ENCODE measurements at regions not wholly inside any gene's neighbourhood (a gene's known extent, or its start where the extent isn't known, plus 50 kb on each side); places are given as distances from the start of the nearest gene placed in this dataset.

DNA sequence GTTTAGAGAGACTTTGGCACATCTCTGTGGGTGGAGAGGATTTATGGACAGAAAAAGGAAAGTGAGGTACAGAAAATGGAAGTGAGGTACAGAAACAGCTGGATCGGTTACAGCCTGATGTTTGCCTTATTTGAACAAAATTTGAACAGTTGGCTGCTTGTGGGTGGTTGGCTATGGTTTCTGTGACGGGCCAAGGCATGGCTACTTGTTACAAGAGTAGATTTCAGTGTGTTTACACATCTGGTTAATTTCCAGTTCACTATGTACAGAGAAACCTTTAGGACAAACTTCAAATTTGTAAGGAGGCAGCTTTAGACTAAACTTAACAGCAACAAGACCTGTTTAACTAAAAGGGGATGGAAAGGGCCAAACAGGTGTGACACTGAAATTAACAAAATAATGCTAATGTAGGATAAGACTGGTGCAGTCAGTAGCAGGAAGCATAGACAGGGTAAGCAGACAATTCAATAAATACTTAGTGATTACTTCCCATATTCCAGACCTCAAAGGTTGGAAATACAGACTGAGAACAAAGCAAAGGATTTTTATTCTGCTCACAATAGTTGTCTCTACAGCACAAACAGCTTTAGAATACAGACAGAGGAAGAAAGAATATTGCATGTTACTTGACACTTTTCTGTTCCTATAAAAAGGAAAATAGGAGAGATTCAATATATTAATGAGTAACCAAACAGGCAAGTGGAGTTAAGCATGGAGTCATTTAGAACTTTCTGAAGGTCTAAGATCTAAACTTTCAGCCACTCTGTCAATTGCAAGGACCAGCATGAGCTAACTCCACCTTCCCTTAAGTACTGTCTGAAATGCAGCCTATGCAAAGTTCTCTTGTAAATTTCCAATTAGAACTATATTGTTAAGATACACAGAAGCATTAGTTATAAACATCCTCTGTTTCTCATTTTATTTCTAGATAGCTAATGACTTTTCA lies 294.4 kb upstream of the FAT4 start:
- no peak overlapping the region for H3K4me3 ChIP-seq
- H3K27me3 ChIP-seq = no peaks in the 10 kb centered on the region
- peak overlapping the region in 2 of 5 donors; percentile 26 to 58 for H3K27ac ChIP-seq
- peak; percentile 15 to 31 for DNase-seq
- no peaks in the 10 kb centered on the region for H3K36me3 ChIP-seq
- WGBS, 5 donors = 18 to 36% (median 29%) methylated on average over 2 of the region's 2 CpGs
- TF ChIP-seq, protein P1, sequence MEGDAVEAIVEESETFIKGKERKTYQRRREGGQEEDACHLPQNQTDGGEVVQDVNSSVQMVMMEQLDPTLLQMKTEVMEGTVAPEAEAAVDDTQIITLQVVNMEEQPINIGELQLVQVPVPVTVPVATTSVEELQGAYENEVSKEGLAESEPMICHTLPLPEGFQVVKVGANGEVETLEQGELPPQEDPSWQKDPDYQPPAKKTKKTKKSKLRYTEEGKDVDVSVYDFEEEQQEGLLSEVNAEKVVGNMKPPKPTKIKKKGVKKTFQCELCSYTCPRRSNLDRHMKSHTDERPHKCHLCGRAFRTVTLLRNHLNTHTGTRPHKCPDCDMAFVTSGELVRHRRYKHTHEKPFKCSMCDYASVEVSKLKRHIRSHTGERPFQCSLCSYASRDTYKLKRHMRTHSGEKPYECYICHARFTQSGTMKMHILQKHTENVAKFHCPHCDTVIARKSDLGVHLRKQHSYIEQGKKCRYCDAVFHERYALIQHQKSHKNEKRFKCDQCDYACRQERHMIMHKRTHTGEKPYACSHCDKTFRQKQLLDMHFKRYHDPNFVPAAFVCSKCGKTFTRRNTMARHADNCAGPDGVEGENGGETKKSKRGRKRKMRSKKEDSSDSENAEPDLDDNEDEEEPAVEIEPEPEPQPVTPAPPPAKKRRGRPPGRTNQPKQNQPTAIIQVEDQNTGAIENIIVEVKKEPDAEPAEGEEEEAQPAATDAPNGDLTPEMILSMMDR (IDR thresholded peaks at IDR 0.05) = no peak
- no peak for TF ChIP-seq POLR2AphosphoS5 (IDR thresholded peaks at IDR 0.05)
- TF ChIP-seq POLR2A (IDR thresholded peaks at IDR 0.05) = no peak
- no peak for TF ChIP-seq EP300 (IDR thresholded peaks at IDR 0.05)
- no peaks in the 10 kb centered on the region for H3K9me3 ChIP-seq
- intact Hi-C loops (cut with DNase I; ENCODE audit: low total_unique reads) = no loop called here
- peaks cover 0 to 12% (median 5%) of the 10 kb centered on the region in 4 donors for H3K4me1 ChIP-seq

GRCh38 chr4:125016892-125017299 lies 297.9 kb upstream of the FAT4 start:
- Histone ChIP-seq H3K4me3 (no peak overlapping the region), H3K4me1 (peaks cover 0 to 12% (median 5%) of the 10 kb centered on the region in 4 donors), H3K27me3 (no peaks in the 10 kb centered on the region), H3K9me3 (no peaks in the 10 kb centered on the region), H3K27ac (no peak overlapping the region), H3K36me3 (no peaks in the 10 kb centered on the region)
- 72 to 79% (median 75%) methylated on average over 5 of the region's 5 CpGs for WGBS, 5 donors
- DNase-seq = peak in 1 of 2 donors; percentile 70
- no peak for TF ChIP-seq EP300 (IDR thresholded peaks at IDR 0.05)
- TF ChIP-seq POLR2A (IDR thresholded peaks at IDR 0.05) = no peak
- TF ChIP-seq POLR2AphosphoS5 (IDR thresholded peaks at IDR 0.05) = no peak
- TF ChIP-seq, protein P1 (IDR thresholded peaks at IDR 0.05) = no peak
- intact Hi-C loops (cut with DNase I; ENCODE audit: low total_unique reads) = no loop called here

- 78 to 100% (median 86%) methylated on average over 1 of the region's 1 CpG for WGBS, 5 donors
- H3K4me1 ChIP-seq = no peaks in the 10 kb centered on the region
These were observed 300.9 kb upstream of the FAT4 start for GRCh38 chr4:125013891-125014290.

GRCh38 chr4:125011646-125012045 lies 299.1 kb upstream of the ANKRD50 start:
- Histone ChIP-seq H3K4me3 (no peak overlapping the region), H3K27ac (no peak overlapping the region), H3K9me3 (peaks cover 0 to 5% (median 2%) of the 10 kb centered on the region in 4 donors), H3K4me1 (no peaks in the 10 kb centered on the region), H3K27me3 (no peaks in the 10 kb centered on the region), H3K36me3 (no peaks in the 10 kb centered on the region)
- DNase-seq = no peak
- TF ChIP-seq, protein P1 (IDR thresholded peaks at IDR 0.05) = no peak
- TF ChIP-seq EP300 (IDR thresholded peaks at IDR 0.05) = no peak
- TF ChIP-seq POLR2A (IDR thresholded peaks at IDR 0.05) = no peak
- no peak for TF ChIP-seq POLR2AphosphoS5 (IDR thresholded peaks at IDR 0.05)
- WGBS, 5 donors = 79 to 87% (median 83%) methylated on average over 2 of the region's 2 CpGs
- intact Hi-C loops (cut with DNase I; ENCODE audit: low total_unique reads) = no loop called here

More at GRCh38 chr4:125013891-125014290, 300.9 kb upstream of the FAT4 start:
- Histone ChIP-seq H3K9me3 (no peaks in the 10 kb centered on the region), H3K27ac (no peak overlapping the region), H3K27me3 (no peaks in the 10 kb centered on the region), H3K36me3 (no peaks in the 10 kb centered on the region), H3K4me3 (no peak overlapping the region)
- intact Hi-C loops (cut with DNase I; ENCODE audit: low total_unique reads) = no loop called here
- TF ChIP-seq, protein P1 (IDR thresholded peaks at IDR 0.05) = no peak
- TF ChIP-seq POLR2A (IDR thresholded peaks at IDR 0.05) (no peak), POLR2AphosphoS5 (IDR thresholded peaks at IDR 0.05) (no peak), EP300 (IDR thresholded peaks at IDR 0.05) (no peak)
- no peak for DNase-seq
